Esophagus muscularis mucosa (tissue), 3 donors: ENCODE measurements at regions not wholly inside any gene's neighbourhood (a gene's known extent, or its start where the extent isn't known, plus 50 kb on each side); places are given as distances from the start of the nearest gene placed in this dataset.

Experiments
- CTCF ChIP-seq, 3 experiments: fragments of 200-600 bp in 2 of 3; fragments of 450-650 bp in 1 of 3; sonication (generic) in 2 of 3; IDR thresholded peaks; one replicate each; pipeline ENCODE4 v1.5.1; 2017 to 2019; ENCODE audit warnings: antibody characterized with exemption in 3 of 3, mild to moderate bottlenecking in 2 of 3, moderate library complexity in 1 of 3
- POLR2AphosphoS5 ChIP-seq, 2 donors: sonication (generic); formaldehyde crosslinking; IDR thresholded peaks; one replicate each; pipeline ENCODE4 v1.6.1; 2017; ENCODE audit warnings: antibody characterized with exemption in 2 of 2

GRCh38 chr6:219019-219570, 73.2 kb upstream of the DUSP22 start:
- TF ChIP-seq POLR2AphosphoS5 (IDR thresholded peaks at IDR 0.05), result no peak
- no peak for TF ChIP-seq CTCF (IDR thresholded peaks at IDR 0.05)
